Panc1 (cell line): ENCODE measurements at regions not wholly inside any gene's neighbourhood (a gene's known extent, or its start where the extent isn't known, plus 50 kb on each side); places are given as distances from the start of the nearest gene placed in this dataset.

Experiments used
- ATAC-seq: fragments of 200-7000 bp; cut with Tn5 transposase; 2 replicates; pipeline ENCODE4 v1.9.1; 2020; ENCODE audit warnings: mild to moderate bottlenecking, moderate library complexity
- BruUV-seq: library from RNA; stranded (reverse); fragments of 400-500 nt; replicated peaks from 2 replicates; lab custom pipeline; 2021; lab: Mats Ljungman, UMichigan
- CTCF ChIA-PET: fragments of 300-600 bp; sonication (Branson Sonifier 250); formaldehyde crosslinking; loops from one replicate; lab custom pipeline; 2022; ENCODE audit warnings: antibody characterized with exemption; lab: Charles Lee
- POLR2A ChIA-PET: fragments of 300-600 bp; sonication (Branson Sonifier 250); formaldehyde crosslinking; loops from one replicate; lab custom pipeline; 2022; ENCODE audit warnings: antibody characterized with exemption; lab: Charles Lee
- DNase-seq: peaks from one replicate; pipeline ENCODE4 v3.0.0-alpha.2; 2010; ENCODE audit warnings: low read depth, low spot score
- H3K27ac ChIP-seq: 2 replicates; pipeline ENCODE4 v1.5.1; 2011; ENCODE audit warnings: mild to moderate bottlenecking, low read length, inconsistent platforms
- H3K27me3 ChIP-seq: fragments of 200-500 bp; sonication (Bioruptor generic); 2 replicates; pipeline ENCODE4 v1.6.0; 2014; ENCODE audit warnings: low read length, inconsistent platforms; ENCODE audit not compliant: control insufficient read depth, insufficient read depth
- H3K36me3 ChIP-seq: fragments of 200-500 bp; sonication (Bioruptor generic); 2 replicates; pipeline ENCODE4 v1.5.1; 2014; ENCODE audit warnings: inconsistent platforms, mild to moderate bottlenecking, low read length, moderate library complexity; ENCODE audit not compliant: control insufficient read depth, insufficient read depth
- H3K4me1 ChIP-seq: 2 replicates; pipeline ENCODE4 v1.5.1; 2011; ENCODE audit warnings: inconsistent platforms, mild to moderate bottlenecking, low read length, moderate library complexity; ENCODE audit not compliant: control insufficient read depth, insufficient read depth
- H3K4me3 ChIP-seq, 2 experiments: 2 replicates each; pipeline ENCODE4 v1.5.1; 2011 to 2012; ENCODE audit warnings: low read depth in 2 of 2, low read length in 2 of 2, mild to moderate bottlenecking in 2 of 2, inconsistent platforms in 1 of 2, moderate library complexity in 1 of 2
- H3K9me3 ChIP-seq: fragments of 200-500 bp; sonication (Bioruptor generic); 2 replicates; pipeline ENCODE4 v1.5.1; 2014; ENCODE audit warnings: low read depth, mild to moderate bottlenecking, inconsistent platforms, low read length, moderate library complexity; ENCODE audit not compliant: control insufficient read depth, insufficient read depth
- CTCF ChIP-seq: fragments of 450-650 bp; IDR thresholded peaks from 2 replicates; pipeline ENCODE4 v1.5.1; 2017; ENCODE audit warnings: mild to moderate bottlenecking
- POLR2AphosphoS5 ChIP-seq: IDR thresholded peaks from 2 replicates; pipeline ENCODE4 v1.6.1; 2012; ENCODE audit warnings: mild to moderate bottlenecking, low read depth, low read length, moderate library complexity
- REST ChIP-seq, 2 experiments: IDR thresholded peaks; 2 replicates each; pipeline ENCODE4 v1.6.1; 2011 to 2012; ENCODE audit warnings: low read depth in 2 of 2, control low read depth in 1 of 2, low read length in 1 of 2, mild to moderate bottlenecking in 1 of 2, moderate library complexity in 1 of 2; ENCODE audit not compliant: insufficient read depth in 1 of 2
- SIN3A ChIP-seq: IDR thresholded peaks from 2 replicates; pipeline ENCODE4 v1.6.1; 2012; ENCODE audit warnings: low read depth, mild to moderate bottlenecking, low read length, moderate library complexity, borderline replicate concordance; ENCODE audit not compliant: insufficient read depth
- TCF7L2 ChIP-seq: IDR thresholded peaks from 2 replicates; pipeline ENCODE4 v1.6.1; 2011; ENCODE audit warnings: mild to moderate bottlenecking, low read depth, low read length, inconsistent platforms
- in situ Hi-C: cut with HindIII; loops from 2 replicates; pipeline ENCODE4 v1.10.0; 2016; ENCODE audit warnings: low sequenced_read_pairs, low pct_unique_long_range_greater_than_20kb
- intact Hi-C: fragments of 100-400 bp; cut with micrococcal nuclease; formaldehyde crosslinking; loops from one replicate; pipeline ENCODE4 v1.10.0; 2022; ENCODE audit not compliant: unreplicated experiment

GRCh38 chr1:67953301-67953700, 97.1 kb downstream of the DIRAS3 start:
- in situ Hi-C loops (no loop called here), intact Hi-C loops (no loop called here)
- Histone ChIP-seq H3K4me3 (no peak overlapping the region), H3K9me3 (no peaks in the 10 kb centered on the region), H3K4me1 (no peaks in the 10 kb centered on the region), H3K36me3 (no peaks in the 10 kb centered on the region), H3K27ac (no peak overlapping the region), H3K27me3 (peaks cover 4% of the 10 kb centered on the region; the same call in 1 of the 2 replicates)
- BruUV-seq = no TSS peak
- DNase-seq (no peak), ATAC-seq (no peak)
- POLR2A ChIA-PET = no interaction called here
- CTCF ChIA-PET = no interaction called here
- no peak for TF ChIP-seq SIN3A
- TF ChIP-seq POLR2AphosphoS5 = no peak
- TF ChIP-seq TCF7L2 = no peak
- TF ChIP-seq CTCF = no peak
- no peak for TF ChIP-seq REST (IDR thresholded peaks at IDR 0.05; ENCODE audit: insufficient read depth in 1 of 2, low read depth in 2 of 2, low read length in 1 of 2)

- H3K27ac ChIP-seq = no peak overlapping the region
- TF ChIP-seq SIN3A (no peak), REST (IDR thresholded peaks at IDR 0.05; ENCODE audit: insufficient read depth in 1 of 2, low read depth in 2 of 2, low read length in 1 of 2) (no peak), TCF7L2 (no peak), POLR2AphosphoS5 (no peak), CTCF (no peak)
- intact Hi-C loops = no loop called here
- ChIA-PET CTCF (interaction anchor here (0.6 kb wide), 2 partner anchors 11 to 380 kb away, joined by 3 to 4 read pairs; no protein-coding TSS in a partner anchor), POLR2A (interaction anchor here (0.7 kb wide), 1 partner anchor 131 kb away, joined by 4 read pairs; no protein-coding TSS in a partner anchor)
- in situ Hi-C loops = no loop called here
- no peak overlapping the region for H3K4me3 ChIP-seq
- DNase-seq (no peak), ATAC-seq (no peak)
- no peaks in the 10 kb centered on the region for H3K9me3 ChIP-seq
- no peaks in the 10 kb centered on the region for H3K36me3 ChIP-seq
- no TSS peak for BruUV-seq
- H3K4me1 ChIP-seq = no peaks in the 10 kb centered on the region
- peaks cover 4% of the 10 kb centered on the region; the same call in 1 of the 2 replicates for H3K27me3 ChIP-seq
These were observed 98.4 kb downstream of the DIRAS3 start for GRCh38 chr1:67952071-67952470.
